Loucy (cell line): ENCODE measurements at regions not wholly inside any gene's neighbourhood (a gene's known extent, or its start where the extent isn't known, plus 50 kb on each side); places are given as distances from the start of the nearest gene placed in this dataset.

Source experiments
- H2AFZ ChIP-seq: fragments of 200-600 bp; sonication (generic); 2 replicates; pipeline ENCODE4 v1.6.0; 2016; ENCODE audit warnings: antibody characterized with exemption, mild to moderate bottlenecking, low read length, moderate library complexity
- H3F3A ChIP-seq: fragments of 200-600 bp; 2 replicates; pipeline ENCODE4 v1.6.0; 2016; ENCODE audit warnings: antibody characterized with exemption, low read depth, mild to moderate bottlenecking
- H3K27me3 ChIP-seq: fragments of 200-600 bp; sonication (generic); 2 replicates; pipeline ENCODE4 v1.6.1; 2014; ENCODE audit warnings: low read length, mild to moderate bottlenecking; ENCODE audit not compliant: insufficient read depth, poor library complexity, severe bottlenecking
- H3K36me3 ChIP-seq: fragments of 200-600 bp; sonication (generic); 2 replicates; pipeline ENCODE4 v1.6.1; 2016; ENCODE audit warnings: low read length; ENCODE audit not compliant: insufficient read depth
- H3K4me1 ChIP-seq: fragments of 200-600 bp; sonication (generic); 2 replicates; pipeline ENCODE4 v1.5.1; 2014; ENCODE audit warnings: low read length, mild to moderate bottlenecking; ENCODE audit not compliant: insufficient read depth, poor library complexity, severe bottlenecking
- H3K4me2 ChIP-seq: fragments of 200-600 bp; sonication (generic); 2 replicates; pipeline ENCODE4 v1.6.0; 2014; ENCODE audit warnings: antibody characterized with exemption, low read length, low read depth, mild to moderate bottlenecking; ENCODE audit not compliant: poor library complexity, severe bottlenecking
- H3K4me3 ChIP-seq: fragments of 200-600 bp; sonication (generic); 2 replicates; pipeline ENCODE4 v1.5.1; 2014; ENCODE audit warnings: low read length, mild to moderate bottlenecking, mixed read lengths; ENCODE audit not compliant: poor library complexity, severe bottlenecking
- H3K79me2 ChIP-seq: fragments of 200-600 bp; sonication (generic); 2 replicates; pipeline ENCODE4 v1.6.1; 2014; ENCODE audit warnings: low read length; ENCODE audit not compliant: insufficient read depth
- H3K9ac ChIP-seq: fragments of 200-600 bp; sonication (generic); 2 replicates; pipeline ENCODE4 v1.6.0; 2014; ENCODE audit warnings: mild to moderate bottlenecking, low read depth, low read length, moderate library complexity; ENCODE audit not compliant: poor library complexity, severe bottlenecking
- H3K9me2 ChIP-seq: fragments of 200-600 bp; sonication (generic); replicated peaks from 2 replicates; pipeline ENCODE4 v1.6.1; 2016; ENCODE audit warnings: low read depth, low read length, mixed read lengths
- H3K9me3 ChIP-seq: fragments of 200-600 bp; sonication (generic); 2 replicates; pipeline ENCODE4 v1.6.1; 2014; ENCODE audit warnings: mild to moderate bottlenecking, antibody characterized with exemption, low read length, low read depth; ENCODE audit not compliant: insufficient read depth
- H4K20me1 ChIP-seq: fragments of 200-600 bp; sonication (generic); 2 replicates; pipeline ENCODE4 v1.6.0; 2014; ENCODE audit warnings: antibody characterized with exemption, low read length, mild to moderate bottlenecking; ENCODE audit not compliant: insufficient read depth, poor library complexity, severe bottlenecking
- CTCF ChIP-seq: fragments of 200-600 bp; sonication (generic); conservative IDR thresholded peaks from 2 replicates; pipeline ENCODE4 v1.5.1; 2014; ENCODE audit warnings: mild to moderate bottlenecking, antibody characterized with exemption, low read length
- EZH2phosphoT487 ChIP-seq: fragments of 200-600 bp; IDR thresholded peaks from 2 replicates; pipeline ENCODE4 v1.6.1; 2018; ENCODE audit warnings: antibody characterized with exemption, mild to moderate bottlenecking, moderate library complexity, borderline replicate concordance

DNA sequence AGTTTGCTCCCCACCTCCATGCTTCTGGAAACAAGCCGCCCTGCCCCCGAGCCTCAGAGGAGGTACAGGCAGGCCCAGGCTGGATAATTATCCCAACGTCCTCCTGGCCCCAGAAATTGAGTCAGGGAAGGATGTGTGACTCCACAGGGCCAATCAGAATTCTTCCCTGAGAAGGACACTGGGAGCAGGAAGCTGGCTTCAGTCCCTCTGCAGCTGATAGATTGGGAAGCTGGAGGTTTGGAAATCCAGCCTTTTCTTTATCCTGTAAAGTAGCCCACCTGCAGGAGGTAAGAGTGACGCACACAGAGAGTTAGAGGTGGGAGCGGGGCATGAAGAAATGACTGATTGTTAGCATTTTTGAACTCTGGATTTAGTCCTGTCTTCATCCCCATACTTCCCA lies 97.5 kb upstream of the CD82 start:
- H3K9me2 ChIP-seq: no peaks in the 10 kb centered on the region
- H3K4me2 ChIP-seq: no peak overlapping the region
- H4K20me1 ChIP-seq: no peaks in the 10 kb centered on the region
- TF ChIP-seq EZH2phosphoT487: no peak
- no peak for TF ChIP-seq CTCF
- no peaks in the 10 kb centered on the region for H3K79me2 ChIP-seq
- H3F3A ChIP-seq: no peaks in the 10 kb centered on the region
- no peaks in the 10 kb centered on the region for H3K4me1 ChIP-seq
- H3K9me3 ChIP-seq: no peaks in the 10 kb centered on the region; the same call in 1 of the 2 replicates
- no peak overlapping the region for H3K9ac ChIP-seq
- H3K4me3 ChIP-seq: no peak overlapping the region
- H3K36me3 ChIP-seq: no peaks in the 10 kb centered on the region
- no peaks in the 10 kb centered on the region for H3K27me3 ChIP-seq
- no peak overlapping the region for H2AFZ ChIP-seq

GRCh38 chr11:44468345-44468988 lies 97.0 kb upstream of the CD82 start:
- Histone ChIP-seq H3K9me2 (no peaks in the 10 kb centered on the region), H3K9ac (no peak overlapping the region), H3K36me3 (no peaks in the 10 kb centered on the region), H3F3A (no peaks in the 10 kb centered on the region), H3K4me3 (no peak overlapping the region), H3K79me2 (no peaks in the 10 kb centered on the region), H4K20me1 (no peaks in the 10 kb centered on the region), H3K27me3 (no peaks in the 10 kb centered on the region), H3K4me2 (no peak overlapping the region), H2AFZ (no peak overlapping the region), H3K9me3 (no peaks in the 10 kb centered on the region; the same call in 1 of the 2 replicates), H3K4me1 (no peaks in the 10 kb centered on the region)
- no peak for TF ChIP-seq EZH2phosphoT487
- TF ChIP-seq CTCF: no peak

GRCh38 chr11:44469412-44469811 lies 96.1 kb upstream of the CD82 start:
- Histone ChIP-seq H3K36me3 (no peaks in the 10 kb centered on the region), H4K20me1 (no peaks in the 10 kb centered on the region), H3K4me2 (no peak overlapping the region), H2AFZ (no peak overlapping the region), H3K27me3 (no peaks in the 10 kb centered on the region), H3K9ac (no peak overlapping the region), H3K9me2 (no peaks in the 10 kb centered on the region), H3K79me2 (no peaks in the 10 kb centered on the region), H3K9me3 (no peaks in the 10 kb centered on the region; the same call in 1 of the 2 replicates), H3K4me3 (no peak overlapping the region), H3K4me1 (no peaks in the 10 kb centered on the region), H3F3A (no peaks in the 10 kb centered on the region)
- TF ChIP-seq EZH2phosphoT487 (no peak), CTCF (no peak)
